IPS-NIHi7 (cell line): ENCODE measurements at regions not wholly inside any gene's neighbourhood (a gene's known extent, or its start where the extent isn't known, plus 50 kb on each side); places are given as distances from the start of the nearest gene placed in this dataset.

Source experiments
- DNase-seq: peaks from one replicate; pipeline ENCODE4 v3.0.0; 2012; ENCODE audit warnings: mixed read lengths; ENCODE audit errors: extremely low spot score

GRCh38 chr7:124692425-124692824 is 73.2 kb downstream of the GPR37 start:
- DNase-seq = no peak

- DNase-seq = no peak
Measured at GRCh38 chr7:124690840-124691239, 74.8 kb downstream of the GPR37 start.

GRCh38 chr7:124689931-124690330 is 75.7 kb downstream of the GPR37 start:
- no peak for DNase-seq

- DNase-seq = no peak
Measured at GRCh38 chr7:124689523-124689922, 76.1 kb downstream of the GPR37 start.

GRCh38 chr7:124688991-124689390 is 76.6 kb downstream of the GPR37 start:
- no peak for DNase-seq

- DNase-seq = no peak
Measured at GRCh38 chr7:124686543-124687171, 78.9 kb downstream of the GPR37 start.

GRCh38 chr7:124681946-124682345 is 83.6 kb downstream of the GPR37 start:
- no peak for DNase-seq

GRCh38 chr7:124680304-124680703 is 85.3 kb downstream of the GPR37 start:
- DNase-seq = no peak

GRCh38 chr7:124679586-124680225 is 85.9 kb downstream of the GPR37 start:
- no peak for DNase-seq

- DNase-seq = no peak
Measured at GRCh38 chr7:124679146-124679545, 86.4 kb downstream of the GPR37 start.

GRCh38 chr7:124674451-124674850 is 91.1 kb downstream of the GPR37 start:
- no peak for DNase-seq

GRCh38 chr7:124672011-124672410 is 93.6 kb downstream of the GPR37 start:
- DNase-seq = no peak

- DNase-seq = no peak
Measured at GRCh38 chr7:124667312-124668153, 98.1 kb downstream of the GPR37 start.

GRCh38 chr7:124662937-124663336 is 102.7 kb downstream of the GPR37 start:
- DNase-seq = no peak

- DNase-seq = no peak
Measured at GRCh38 chr7:124662372-124662771, 103.2 kb downstream of the GPR37 start.

GRCh38 chr7:124655990-124656389 is 109.6 kb downstream of the GPR37 start:
- DNase-seq = no peak

GRCh38 chr7:124652237-124652636 is 113.4 kb downstream of the GPR37 start:
- no peak for DNase-seq

- DNase-seq = no peak
Measured at GRCh38 chr7:124651136-124651535, 114.5 kb downstream of the GPR37 start.

GRCh38 chr7:124649397-124650014 is 116.1 kb downstream of the GPR37 start:
- no peak for DNase-seq

- DNase-seq = no peak
Measured at GRCh38 chr7:124647630-124648306, 117.8 kb downstream of the GPR37 start.

- DNase-seq = no peak
Measured at GRCh38 chr7:124645704-124646103, 119.9 kb downstream of the GPR37 start.

GRCh38 chr7:124643311-124643811 is 122.2 kb downstream of the GPR37 start:
- DNase-seq = no peak
